ENCODE measurements at regions not wholly inside any gene's neighbourhood (a gene's known extent, or its start where the extent isn't known, plus 50 kb on each side); places are given as distances from the start of the nearest gene placed in this dataset.

DNA sequence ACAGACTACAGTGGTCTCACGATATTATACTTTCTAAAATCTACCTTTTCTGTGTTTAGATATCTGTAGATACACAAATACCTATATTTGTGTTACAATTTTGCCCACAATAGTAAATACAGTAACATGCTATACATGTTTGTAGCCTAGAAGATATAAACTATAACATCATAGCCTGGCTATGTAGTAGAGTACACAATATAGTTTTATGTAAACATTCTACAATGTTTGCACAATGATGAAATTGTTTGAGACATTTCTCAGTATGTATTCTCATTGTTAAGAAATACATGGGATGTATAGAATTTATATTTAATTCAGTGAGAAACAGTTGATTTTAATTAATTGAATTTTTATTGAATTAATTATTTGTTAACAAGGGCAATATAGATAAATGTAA is 1367.0 kb downstream of the OTOL1 start:
- no peaks in the 10 kb centered on the region for H3K4me1 Mint-ChIP-seq (ENCODE audit: low read depth)
- H3K27me3 Mint-ChIP-seq = no peaks in the 10 kb centered on the region
- H3K27ac Mint-ChIP-seq = no peak overlapping the region
- no peaks in the 10 kb centered on the region for H3K36me3 Mint-ChIP-seq (ENCODE audit: insufficient read depth)
- TF ChIP-seq, protein P1, sequence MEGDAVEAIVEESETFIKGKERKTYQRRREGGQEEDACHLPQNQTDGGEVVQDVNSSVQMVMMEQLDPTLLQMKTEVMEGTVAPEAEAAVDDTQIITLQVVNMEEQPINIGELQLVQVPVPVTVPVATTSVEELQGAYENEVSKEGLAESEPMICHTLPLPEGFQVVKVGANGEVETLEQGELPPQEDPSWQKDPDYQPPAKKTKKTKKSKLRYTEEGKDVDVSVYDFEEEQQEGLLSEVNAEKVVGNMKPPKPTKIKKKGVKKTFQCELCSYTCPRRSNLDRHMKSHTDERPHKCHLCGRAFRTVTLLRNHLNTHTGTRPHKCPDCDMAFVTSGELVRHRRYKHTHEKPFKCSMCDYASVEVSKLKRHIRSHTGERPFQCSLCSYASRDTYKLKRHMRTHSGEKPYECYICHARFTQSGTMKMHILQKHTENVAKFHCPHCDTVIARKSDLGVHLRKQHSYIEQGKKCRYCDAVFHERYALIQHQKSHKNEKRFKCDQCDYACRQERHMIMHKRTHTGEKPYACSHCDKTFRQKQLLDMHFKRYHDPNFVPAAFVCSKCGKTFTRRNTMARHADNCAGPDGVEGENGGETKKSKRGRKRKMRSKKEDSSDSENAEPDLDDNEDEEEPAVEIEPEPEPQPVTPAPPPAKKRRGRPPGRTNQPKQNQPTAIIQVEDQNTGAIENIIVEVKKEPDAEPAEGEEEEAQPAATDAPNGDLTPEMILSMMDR (IDR thresholded peaks at IDR 0.05; ENCODE audit: unreplicated experiment) = no peak
- no peak for DNase-seq (ENCODE audit: low spot score, unreplicated experiment)
- peaks cover 3% of the 10 kb centered on the region for H3K9me3 Mint-ChIP-seq (ENCODE audit: low read depth)
- H3K4me3 Mint-ChIP-seq (ENCODE audit: low read depth) = no peak overlapping the region

DNA sequence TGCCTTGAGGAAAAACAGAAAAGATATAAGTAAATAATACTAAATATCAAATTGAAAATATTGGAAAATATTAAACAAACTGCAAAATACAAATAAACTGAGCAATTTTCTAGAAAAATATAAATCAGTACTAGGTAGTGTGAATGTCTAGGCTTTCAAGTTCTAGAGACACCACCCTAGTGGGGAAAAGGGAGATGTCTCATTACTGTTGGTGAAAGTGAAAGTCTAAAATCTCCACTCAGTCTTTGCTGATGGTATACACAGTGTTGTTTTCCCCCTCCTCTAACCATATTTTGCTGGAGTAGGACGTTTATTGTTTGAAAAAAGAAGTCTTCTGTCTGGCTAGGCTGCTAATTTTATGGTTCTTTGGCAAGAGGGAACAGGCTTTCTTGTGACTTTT is 1368.9 kb downstream of the OTOL1 start:
- no peaks in the 10 kb centered on the region for H3K27me3 Mint-ChIP-seq
- no peak for DNase-seq (ENCODE audit: low spot score, unreplicated experiment)
- H3K9me3 Mint-ChIP-seq (ENCODE audit: low read depth) = peaks cover 6% of the 10 kb centered on the region
- no peak overlapping the region for H3K4me3 Mint-ChIP-seq (ENCODE audit: low read depth)
- no peak overlapping the region for H3K27ac Mint-ChIP-seq
- TF ChIP-seq, protein P1 (IDR thresholded peaks at IDR 0.05; ENCODE audit: unreplicated experiment) = no peak
- no peaks in the 10 kb centered on the region for H3K36me3 Mint-ChIP-seq (ENCODE audit: insufficient read depth)
- no peaks in the 10 kb centered on the region for H3K4me1 Mint-ChIP-seq (ENCODE audit: low read depth)

DNA sequence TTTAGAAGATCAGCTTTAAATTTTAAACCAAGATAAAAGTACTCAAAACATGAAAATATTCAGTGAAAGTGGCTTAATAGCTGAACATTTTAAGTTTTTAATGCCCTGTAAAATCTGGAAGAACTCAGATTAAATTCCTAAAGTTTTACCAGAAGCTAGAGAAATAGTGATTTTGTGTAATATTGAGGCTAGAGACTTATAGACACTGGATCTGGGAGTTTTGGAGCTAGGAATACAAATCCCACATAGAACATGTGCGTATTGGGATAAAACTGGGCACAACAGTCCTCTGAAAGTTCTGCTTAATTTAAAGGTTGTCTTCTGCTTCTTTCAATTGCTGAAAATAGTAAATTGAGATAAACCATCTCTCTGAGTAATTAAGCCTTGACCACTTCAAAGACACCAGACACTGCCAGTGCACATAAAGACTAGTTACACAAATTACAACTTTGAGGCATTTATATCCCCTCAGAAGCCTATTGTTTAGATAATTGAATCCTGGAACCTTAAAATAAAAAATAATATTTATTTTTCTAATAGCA is 1382.5 kb downstream of the OTOL1 start:
- no peak overlapping the region for H3K4me3 Mint-ChIP-seq (ENCODE audit: low read depth)
- TF ChIP-seq, protein P1 (IDR thresholded peaks at IDR 0.05; ENCODE audit: unreplicated experiment) = no peak
- no peaks in the 10 kb centered on the region for H3K27me3 Mint-ChIP-seq
- no peak overlapping the region for H3K27ac Mint-ChIP-seq
- H3K9me3 Mint-ChIP-seq (ENCODE audit: low read depth) = no peaks in the 10 kb centered on the region
- no peaks in the 10 kb centered on the region for H3K4me1 Mint-ChIP-seq (ENCODE audit: low read depth)
- H3K36me3 Mint-ChIP-seq (ENCODE audit: insufficient read depth) = no peaks in the 10 kb centered on the region
- DNase-seq (ENCODE audit: low spot score, unreplicated experiment) = no peak

DNA sequence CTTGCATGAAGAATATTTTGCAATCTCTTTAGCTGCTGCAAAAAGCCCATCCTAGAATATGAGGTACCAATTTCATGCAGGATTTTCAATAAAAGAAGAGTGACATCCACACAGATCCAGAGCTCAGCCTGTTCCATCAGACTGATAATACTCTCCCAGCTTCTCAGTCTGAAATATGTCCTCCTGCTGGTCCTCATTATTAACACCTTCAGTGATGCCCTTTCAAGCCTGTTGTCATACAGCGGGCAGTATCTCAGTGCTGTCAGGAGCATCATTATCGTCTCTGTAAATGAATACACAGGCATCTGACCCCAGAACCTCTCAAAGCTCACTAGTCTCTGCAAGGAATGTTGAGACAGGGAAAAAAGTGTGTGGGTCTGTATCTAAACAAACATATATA is 1387.8 kb downstream of the OTOL1 start:
- TF ChIP-seq, protein P1 (IDR thresholded peaks at IDR 0.05; ENCODE audit: unreplicated experiment) = no peak
- H3K4me3 Mint-ChIP-seq (ENCODE audit: low read depth) = no peak overlapping the region
- no peak overlapping the region for H3K27ac Mint-ChIP-seq
- no peaks in the 10 kb centered on the region for H3K27me3 Mint-ChIP-seq
- H3K4me1 Mint-ChIP-seq (ENCODE audit: low read depth) = no peaks in the 10 kb centered on the region
- no peaks in the 10 kb centered on the region for H3K36me3 Mint-ChIP-seq (ENCODE audit: insufficient read depth)
- no peaks in the 10 kb centered on the region for H3K9me3 Mint-ChIP-seq (ENCODE audit: low read depth)
- DNase-seq (ENCODE audit: low spot score, unreplicated experiment) = no peak

DNA sequence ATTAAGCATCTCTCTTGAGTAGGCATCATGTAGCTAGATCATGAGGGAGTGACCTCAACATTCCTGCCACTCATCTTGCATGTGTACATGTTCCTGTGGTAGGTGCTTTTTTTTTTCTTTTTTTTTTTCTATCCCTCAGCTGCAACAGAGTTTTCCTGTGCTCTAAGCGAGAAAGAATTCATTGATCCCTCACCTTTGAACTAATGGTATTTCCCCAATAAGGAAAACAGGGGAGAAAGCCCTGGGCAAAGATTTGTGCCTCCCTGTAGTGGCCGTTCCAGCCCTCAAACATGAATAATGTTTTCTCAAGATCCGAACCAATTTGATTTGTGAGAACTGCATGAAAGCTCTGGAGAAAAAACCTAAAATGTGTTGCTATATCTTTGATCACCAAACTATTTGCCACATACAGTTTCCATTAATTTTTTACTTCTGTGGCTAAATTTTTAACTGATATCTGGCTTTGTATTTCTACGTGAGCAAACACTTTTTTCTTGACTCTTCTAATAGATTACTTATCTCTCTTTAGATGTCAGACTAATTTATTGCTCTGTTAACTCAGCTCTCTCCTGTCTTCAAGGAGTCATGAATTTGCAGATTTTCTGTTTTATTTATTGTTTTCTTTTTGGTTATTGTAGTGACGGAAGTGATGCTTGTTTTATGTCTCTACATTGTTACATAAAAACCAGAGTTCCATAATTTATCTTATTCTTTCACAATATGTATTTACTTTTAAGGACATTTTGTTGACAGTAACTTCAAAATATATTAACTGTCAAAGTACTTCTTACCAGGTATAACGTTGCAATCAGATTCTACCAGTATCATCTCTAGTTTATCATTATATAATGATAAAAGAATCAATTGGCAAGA is 1396.5 kb downstream of the OTOL1 start:
- peaks cover 10% of the 10 kb centered on the region for H3K4me1 Mint-ChIP-seq (ENCODE audit: low read depth)
- no peaks in the 10 kb centered on the region for H3K27me3 Mint-ChIP-seq
- peak overlapping the region; percentile 94 for H3K27ac Mint-ChIP-seq
- H3K36me3 Mint-ChIP-seq (ENCODE audit: insufficient read depth) = no peaks in the 10 kb centered on the region
- TF ChIP-seq, protein P1 (IDR thresholded peaks at IDR 0.05; ENCODE audit: unreplicated experiment) = no peak
- H3K4me3 Mint-ChIP-seq (ENCODE audit: low read depth) = peak overlapping the region; percentile 35
- peaks cover 4% of the 10 kb centered on the region for H3K9me3 Mint-ChIP-seq (ENCODE audit: low read depth)
- no peak for DNase-seq (ENCODE audit: low spot score, unreplicated experiment)

Measured in progenitor cell of endocrine pancreas (in vitro differentiated cells).